CD14-positive monocyte (primary cell): ENCODE measurements at regions not wholly inside any gene's neighbourhood (a gene's known extent, or its start where the extent isn't known, plus 50 kb on each side); places are given as distances from the start of the nearest gene placed in this dataset.
"Not testable (repeated sequence)": the region's sequence is repeated elsewhere in the genome, so short reads cannot be mapped to it uniquely, and the experiment has no call there.

ENCODE experiments used
- DNase-seq, 3 donors: peaks; one replicate each; pipeline ENCODE4 v3.0.0-alpha.2; 2011 to 2022
- H2AFZ ChIP-seq: 2 replicates; pipeline ENCODE4 v1.6.0; 2012; ENCODE audit warnings: mild to moderate bottlenecking, low read depth, low read length, inconsistent platforms; ENCODE audit not compliant: insufficient read depth, poor library complexity, severe bottlenecking
- H3K27ac ChIP-seq, 2 donors: 1 replicate in 1 of 2; 2 replicates in 1 of 2; pipeline ENCODE4 v1.5.1; 2012 to 2013; ENCODE audit warnings: low read length in 2 of 2, control low read depth in 1 of 2, inconsistent platforms in 1 of 2, low read depth in 1 of 2, mild to moderate bottlenecking in 1 of 2
- H3K27me3 ChIP-seq, 2 donors: one replicate each; pipeline versions ENCODE4 v1.6.0 to v1.6.1; 2011 to 2013; ENCODE audit warnings: low read length in 2 of 2; ENCODE audit not compliant: control insufficient read depth in 2 of 2, insufficient read depth in 2 of 2
- H3K36me3 ChIP-seq, 2 donors: replicated peaks in 1 of 2; 1 replicate in 1 of 2; 2 replicates in 1 of 2; pipeline versions ENCODE4 v1.5.1 to v1.6.1; 2012 to 2013; ENCODE audit warnings: low read length in 2 of 2, control low read depth in 1 of 2, inconsistent platforms in 1 of 2, mild to moderate bottlenecking in 1 of 2; ENCODE audit not compliant: insufficient read depth in 2 of 2, control insufficient read depth in 1 of 2
- H3K4me1 ChIP-seq, 2 donors: 1 replicate in 1 of 2; 2 replicates in 1 of 2; pipeline versions ENCODE4 v1.5.1 to v1.6.1; 2012 to 2013; ENCODE audit warnings: low read length in 2 of 2, control low read depth in 1 of 2, inconsistent platforms in 1 of 2, mild to moderate bottlenecking in 1 of 2, moderate library complexity in 1 of 2; ENCODE audit not compliant: insufficient read depth in 2 of 2, control insufficient read depth in 1 of 2
- H3K4me2 ChIP-seq: replicated peaks from 2 replicates; pipeline ENCODE3; 2012; ENCODE audit warnings: low read length, moderate library complexity, mild to moderate bottlenecking; ENCODE audit not compliant: poor library complexity, severe bottlenecking; ENCODE audit errors: extremely low read depth
- H3K4me3 ChIP-seq, 3 experiments: fragments of 200-600 bp in 1 of 3; sonication (generic) in 1 of 3; replicated peaks in 1 of 3; 1 replicate in 2 of 3; 2 replicates in 1 of 3; pipeline ENCODE4 v1.5.1; 2011 to 2013; ENCODE audit warnings: low read length in 3 of 3, mild to moderate bottlenecking in 3 of 3, control low read depth in 2 of 3, low read depth in 2 of 3, inconsistent platforms in 1 of 3, moderate library complexity in 1 of 3
- H3K79me2 ChIP-seq: 2 replicates; pipeline ENCODE4 v1.6.0; 2012; ENCODE audit warnings: mild to moderate bottlenecking, control low read depth, inconsistent platforms, low read length, moderate library complexity; ENCODE audit not compliant: insufficient read depth
- H3K9ac ChIP-seq: 2 replicates; pipeline ENCODE4 v1.6.0; 2017; ENCODE audit warnings: low read length, mild to moderate bottlenecking; ENCODE audit not compliant: insufficient read depth, poor library complexity, severe bottlenecking
- H3K9me3 ChIP-seq, 2 donors: replicated peaks in 1 of 2; 1 replicate in 1 of 2; 2 replicates in 1 of 2; pipeline versions ENCODE4 v1.5.1 to v1.6.1; 2012 to 2013; ENCODE audit warnings: low read length in 2 of 2, control low read depth in 1 of 2; ENCODE audit not compliant: control insufficient read depth in 1 of 2, insufficient read depth in 1 of 2
- H4K20me1 ChIP-seq: 2 replicates; pipeline ENCODE4 v1.6.0; 2012; ENCODE audit warnings: mild to moderate bottlenecking, low read length, control low read depth, moderate library complexity; ENCODE audit not compliant: insufficient read depth
- H3K27ac Mint-ChIP-seq, 7 donors: one replicate each; pipeline ENCODE4 v1.8.0; 2020; ENCODE audit warnings: mild to moderate bottlenecking in 7 of 7, mixed read lengths in 7 of 7, moderate library complexity in 6 of 7, inconsistent platforms in 2 of 7
- H3K27me3 Mint-ChIP-seq, 3 donors: one replicate each; pipeline ENCODE4 v1.8.0; 2021 to 2022; ENCODE audit warnings: low read depth in 3 of 3, mild to moderate bottlenecking in 3 of 3, mixed read lengths in 3 of 3, moderate library complexity in 3 of 3, inconsistent platforms in 1 of 3
- H3K36me3 Mint-ChIP-seq, 2 donors: one replicate each; pipeline ENCODE4 v1.8.0; 2020; ENCODE audit warnings: mixed read lengths in 2 of 2, inconsistent platforms in 1 of 2, mild to moderate bottlenecking in 1 of 2
- H3K4me1 Mint-ChIP-seq: one replicate; pipeline ENCODE4 v1.8.0; 2020; ENCODE audit warnings: mild to moderate bottlenecking, mixed read lengths
- H3K4me3 Mint-ChIP-seq, 2 donors: one replicate each; pipeline ENCODE4 v1.8.0; 2020; ENCODE audit warnings: mild to moderate bottlenecking in 2 of 2, mixed read lengths in 2 of 2, moderate library complexity in 1 of 2
- H3K9me3 Mint-ChIP-seq, 7 donors: one replicate each; pipeline ENCODE4 v1.8.0; 2020 to 2022; ENCODE audit warnings: mixed read lengths in 7 of 7, mild to moderate bottlenecking in 6 of 7, moderate library complexity in 6 of 7, inconsistent platforms in 2 of 7
- WGBS: methylation state at CpG from one replicate; pipeline ENCODE4 v1.1.5; 2013; ENCODE audit warnings: missing lambda C conversion rate; ENCODE audit not compliant: insufficient coverage; 5-methylcytosine and 5-hydroxymethylcytosine counted together
- intact Hi-C, 2 donors: fragments of 100-400 bp; cut with micrococcal nuclease; formaldehyde crosslinking; loops; one replicate each; pipeline versions ENCODE4 v1.15.0 to v1.15.1; 2023
- TF ChIP-seq, protein P1 (sequence below): fragments of 200-600 bp; IDR thresholded peaks from one replicate; pipeline ENCODE4 v1.8.0; 2022; ENCODE audit warnings: antibody characterized with exemption, mild to moderate bottlenecking

DNA sequence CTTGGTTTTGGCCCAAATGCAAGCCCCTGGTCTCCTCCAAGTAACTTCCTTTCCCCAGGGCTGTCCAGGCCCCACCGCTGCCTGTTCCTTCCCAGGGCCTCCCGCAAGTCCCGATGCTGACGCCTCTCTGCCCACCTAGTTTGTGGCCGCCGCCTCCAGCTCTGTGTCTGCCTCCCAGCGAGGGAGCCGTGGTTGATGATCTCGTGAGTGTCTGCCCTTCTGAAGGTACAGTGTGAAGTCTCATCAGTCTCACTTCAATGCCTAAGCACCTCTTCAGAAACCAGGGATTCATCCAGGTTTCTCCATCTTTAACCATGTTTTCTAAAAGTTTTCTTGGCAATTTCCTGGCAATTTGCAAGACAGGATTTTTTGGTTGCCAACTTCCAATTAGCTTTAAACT is 127.5 kb downstream of the TMEM121 start:
- not testable (repeated sequence) for H2AFZ ChIP-seq, DNase-seq

DNA sequence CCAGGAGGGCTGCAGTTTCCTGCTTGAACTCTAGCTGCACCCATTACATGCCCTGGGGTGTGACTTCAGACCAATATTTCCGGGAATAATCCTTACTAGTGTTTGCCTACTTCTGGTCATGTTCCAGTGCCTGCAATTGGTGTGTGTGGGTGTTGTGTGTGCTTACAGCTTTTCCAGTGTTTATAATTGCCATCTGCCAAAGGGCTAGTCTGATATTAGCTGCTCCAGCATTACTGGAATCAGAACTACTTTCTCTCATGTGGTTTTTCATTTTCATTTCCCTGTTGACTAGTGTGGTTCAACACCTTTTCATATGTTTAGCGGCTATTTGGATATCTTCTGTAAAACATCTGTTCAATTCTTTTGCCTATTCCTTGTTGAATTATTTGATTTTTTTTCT is 132.9 kb downstream of the TMEM121 start:
- H3K4me3 Mint-ChIP-seq, H3K4me1 ChIP-seq, H3K27ac ChIP-seq, intact Hi-C loops, H3K27me3 Mint-ChIP-seq, H3K9ac ChIP-seq, H3K27ac Mint-ChIP-seq, H3K4me2 ChIP-seq, H3K27me3 ChIP-seq, H3K36me3 ChIP-seq, H3K4me3 ChIP-seq, H3K79me2 ChIP-seq, H3K36me3 Mint-ChIP-seq, H3K4me1 Mint-ChIP-seq, DNase-seq, H4K20me1 ChIP-seq, H2AFZ ChIP-seq: not testable (repeated sequence)
- peaks cover 2 to 18% (median 10%) of the 10 kb centered on the region in 7 donors for H3K9me3 Mint-ChIP-seq
- peaks cover 0 to 28% of the 10 kb centered on the region in 2 donors for H3K9me3 ChIP-seq
- no CpG with 5 or more reads among the region's 2 CpGs for WGBS

More for the DNA sequence above, 127.5 kb downstream of the TMEM121 start:
- H3K27me3 Mint-ChIP-seq, H3K4me1 ChIP-seq, H3K4me2 ChIP-seq, H3K27ac Mint-ChIP-seq, H4K20me1 ChIP-seq, H3K27me3 ChIP-seq, H3K4me3 ChIP-seq, H3K9ac ChIP-seq, H3K4me1 Mint-ChIP-seq, H3K36me3 Mint-ChIP-seq, H3K4me3 Mint-ChIP-seq, H3K27ac ChIP-seq, H3K36me3 ChIP-seq, H3K79me2 ChIP-seq: not testable (repeated sequence)
- H3K9me3 ChIP-seq, result peaks cover 0 to 31% of the 10 kb centered on the region in 2 donors
- intact Hi-C loops, result loop anchor here in 1 of 2 donors (5.0 kb wide), 1 partner anchor 47 kb away; no protein-coding TSS in a partner anchor
- peaks cover 4 to 16% (median 7%) of the 10 kb centered on the region in 7 donors for H3K9me3 Mint-ChIP-seq
- no CpG with 5 or more reads among the region's 9 CpGs for WGBS

DNA sequence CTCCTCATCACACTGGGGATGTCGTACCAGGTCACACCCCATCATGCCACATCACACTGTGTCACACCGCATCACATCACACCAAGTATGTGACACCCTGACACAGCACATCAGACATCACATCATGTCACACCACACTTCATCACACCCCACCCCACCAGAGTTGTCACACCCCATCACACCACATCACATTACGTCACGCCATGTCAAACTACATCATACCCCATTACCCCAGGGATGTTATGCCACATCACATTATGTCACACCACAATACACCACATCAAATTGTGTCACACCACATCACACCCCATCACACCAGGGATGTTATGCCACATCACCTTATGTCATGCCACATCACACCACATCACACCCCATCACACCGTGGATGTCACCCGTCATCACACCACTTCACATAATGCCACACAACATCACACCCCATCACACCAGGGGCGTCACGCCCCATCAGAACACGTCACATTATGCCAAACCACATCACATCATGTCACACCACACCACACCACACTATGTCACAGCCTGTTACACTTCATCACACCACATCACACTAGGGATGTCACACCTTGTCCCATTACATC is 133.6 kb downstream of the TMEM121 start:
- H2AFZ ChIP-seq, result no peak overlapping the region
- no peak overlapping the region for H3K4me3 Mint-ChIP-seq
- intact Hi-C loops, result no loop called here
- H3K4me1 Mint-ChIP-seq, result no peaks in the 10 kb centered on the region
- peaks cover 0 to 3% (median 0%) of the 10 kb centered on the region in 3 donors for H3K27me3 Mint-ChIP-seq
- no peak overlapping the region for H3K4me2 ChIP-seq
- no peak overlapping the region for H3K9ac ChIP-seq
- H3K27me3 ChIP-seq, result peaks cover 0 to 6% of the 10 kb centered on the region in 2 donors
- no peaks in the 10 kb centered on the region for H3K79me2 ChIP-seq
- H3K9me3 Mint-ChIP-seq, result peaks cover 2 to 18% (median 10%) of the 10 kb centered on the region in 7 donors
- H3K36me3 Mint-ChIP-seq, result no peaks in the 10 kb centered on the region
- WGBS, result 95% methylated on average over 9 of the region's 9 CpGs
- no peak overlapping the region for H3K27ac Mint-ChIP-seq
- no peaks in the 10 kb centered on the region for H3K4me1 ChIP-seq
- no peak overlapping the region for H3K4me3 ChIP-seq
- DNase-seq, result no peak
- no peak overlapping the region for H3K27ac ChIP-seq
- peaks cover 0 to 28% of the 10 kb centered on the region in 2 donors for H3K9me3 ChIP-seq
- H4K20me1 ChIP-seq, result no peaks in the 10 kb centered on the region
- H3K36me3 ChIP-seq, result no peaks in the 10 kb centered on the region
- TF ChIP-seq, protein P1, sequence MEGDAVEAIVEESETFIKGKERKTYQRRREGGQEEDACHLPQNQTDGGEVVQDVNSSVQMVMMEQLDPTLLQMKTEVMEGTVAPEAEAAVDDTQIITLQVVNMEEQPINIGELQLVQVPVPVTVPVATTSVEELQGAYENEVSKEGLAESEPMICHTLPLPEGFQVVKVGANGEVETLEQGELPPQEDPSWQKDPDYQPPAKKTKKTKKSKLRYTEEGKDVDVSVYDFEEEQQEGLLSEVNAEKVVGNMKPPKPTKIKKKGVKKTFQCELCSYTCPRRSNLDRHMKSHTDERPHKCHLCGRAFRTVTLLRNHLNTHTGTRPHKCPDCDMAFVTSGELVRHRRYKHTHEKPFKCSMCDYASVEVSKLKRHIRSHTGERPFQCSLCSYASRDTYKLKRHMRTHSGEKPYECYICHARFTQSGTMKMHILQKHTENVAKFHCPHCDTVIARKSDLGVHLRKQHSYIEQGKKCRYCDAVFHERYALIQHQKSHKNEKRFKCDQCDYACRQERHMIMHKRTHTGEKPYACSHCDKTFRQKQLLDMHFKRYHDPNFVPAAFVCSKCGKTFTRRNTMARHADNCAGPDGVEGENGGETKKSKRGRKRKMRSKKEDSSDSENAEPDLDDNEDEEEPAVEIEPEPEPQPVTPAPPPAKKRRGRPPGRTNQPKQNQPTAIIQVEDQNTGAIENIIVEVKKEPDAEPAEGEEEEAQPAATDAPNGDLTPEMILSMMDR, result no peak
